ENCODE measurements at regions not wholly inside any gene's neighbourhood (a gene's known extent, or its start where the extent isn't known, plus 50 kb on each side); places are given as distances from the start of the nearest gene placed in this dataset.

- no peaks in the 10 kb centered on the region for H3K36me3 ChIP-seq (ENCODE audit: insufficient read depth, low read length)
- TF ChIP-seq CTCF (IDR thresholded peaks at IDR 0.05) = no peak
- no peak overlapping the region for H3K27ac Mint-ChIP-seq
- POLR2A ChIA-PET = no interaction called here
- DNase-seq = no peak
- no peaks in the 10 kb centered on the region for H3K27me3 ChIP-seq (ENCODE audit: control insufficient read depth in 1 of 2, insufficient read depth in 2 of 2, low read length in 2 of 2)
- ATAC-seq (ENCODE audit: poor library complexity) = no peak
- intact Hi-C loops (cut with DNase I, micrococcal nuclease) = no loop called here
- H3K4me3 Mint-ChIP-seq = no peak overlapping the region
- no peak overlapping the region for H3K27ac ChIP-seq (ENCODE audit: low read depth in 1 of 2, low read length in 2 of 2)
- CTCF ChIA-PET = no interaction called here
- H3K4me1 ChIP-seq (ENCODE audit: insufficient read depth, low read length) = no peaks in the 10 kb centered on the region
- peaks cover 0 to 11% of the 10 kb centered on the region in 2 experiments for H3K9me3 ChIP-seq (ENCODE audit: control insufficient read depth in 1 of 2, insufficient read depth in 1 of 2, low read length in 2 of 2)
- H3K9me3 Mint-ChIP-seq = no peaks in the 10 kb centered on the region
- H3K4me3 ChIP-seq (ENCODE audit: low read length) = no peak overlapping the region
- H3K4me1 Mint-ChIP-seq (ENCODE audit: low read depth) = no peaks in the 10 kb centered on the region
- peaks cover 4% of the 10 kb centered on the region for H3K27me3 Mint-ChIP-seq
- H3K36me3 Mint-ChIP-seq (ENCODE audit: low read depth) = no peaks in the 10 kb centered on the region
Measured at GRCh38 chr5:32936329-32936728, 225.2 kb downstream of the NPR3 start.

GRCh38 chr5:32942225-32942989 is 231.3 kb downstream of the NPR3 start:
- no peaks in the 10 kb centered on the region for H3K27me3 Mint-ChIP-seq
- no peak for TF ChIP-seq CTCF (IDR thresholded peaks at IDR 0.05)
- no peaks in the 10 kb centered on the region for H3K9me3 Mint-ChIP-seq
- ChIA-PET POLR2A (no interaction called here), CTCF (no interaction called here)
- H3K4me3 Mint-ChIP-seq = no peak overlapping the region
- no peak overlapping the region for H3K27ac Mint-ChIP-seq
- Histone ChIP-seq H3K36me3 (ENCODE audit: insufficient read depth, low read length) (no peaks in the 10 kb centered on the region), H3K4me1 (ENCODE audit: insufficient read depth, low read length) (no peaks in the 10 kb centered on the region), H3K27ac (ENCODE audit: low read depth in 1 of 2, low read length in 2 of 2) (no peak overlapping the region), H3K9me3 (ENCODE audit: control insufficient read depth in 1 of 2, insufficient read depth in 1 of 2, low read length in 2 of 2) (peaks cover 0 to 10% of the 10 kb centered on the region in 2 experiments), H3K4me3 (ENCODE audit: low read length) (no peak overlapping the region), H3K27me3 (ENCODE audit: control insufficient read depth in 1 of 2, insufficient read depth in 2 of 2, low read length in 2 of 2) (no peaks in the 10 kb centered on the region)
- H3K4me1 Mint-ChIP-seq (ENCODE audit: low read depth) = no peaks in the 10 kb centered on the region
- ATAC-seq (ENCODE audit: poor library complexity) (no peak), DNase-seq (peak in 1 of 14 experiments; percentile 5)
- no peaks in the 10 kb centered on the region for H3K36me3 Mint-ChIP-seq (ENCODE audit: low read depth)
- intact Hi-C loops (cut with DNase I, micrococcal nuclease) = no loop called here

- Histone ChIP-seq H3K9me3 (ENCODE audit: control insufficient read depth in 1 of 2, insufficient read depth in 1 of 2, low read length in 2 of 2) (peaks cover 0 to 7% of the 10 kb centered on the region in 2 experiments), H3K27me3 (ENCODE audit: control insufficient read depth in 1 of 2, insufficient read depth in 2 of 2, low read length in 2 of 2) (no peaks in the 10 kb centered on the region), H3K4me1 (ENCODE audit: insufficient read depth, low read length) (no peaks in the 10 kb centered on the region), H3K27ac (ENCODE audit: low read depth in 1 of 2, low read length in 2 of 2) (no peak overlapping the region), H3K4me3 (ENCODE audit: low read length) (no peak overlapping the region), H3K36me3 (ENCODE audit: insufficient read depth, low read length) (no peaks in the 10 kb centered on the region)
- POLR2A ChIA-PET = no interaction called here
- Mint-ChIP-seq H3K4me3 (no peak overlapping the region), H3K27me3 (no peaks in the 10 kb centered on the region), H3K27ac (no peak overlapping the region), H3K36me3 (ENCODE audit: low read depth) (no peaks in the 10 kb centered on the region), H3K9me3 (peaks cover 4% of the 10 kb centered on the region), H3K4me1 (ENCODE audit: low read depth) (no peaks in the 10 kb centered on the region)
- CTCF ChIA-PET = no interaction called here
- intact Hi-C loops (cut with DNase I, micrococcal nuclease) = no loop called here
- DNase-seq (no peak), ATAC-seq (ENCODE audit: poor library complexity) (no peak)
- no peak for TF ChIP-seq CTCF (IDR thresholded peaks at IDR 0.05)
Measured at GRCh38 chr5:32949286-32949970, 238.3 kb downstream of the NPR3 start.
